Kidney (tissue), 13 donors: ENCODE measurements at regions not wholly inside any gene's neighbourhood (a gene's known extent, or its start where the extent isn't known, plus 50 kb on each side); places are given as distances from the start of the nearest gene placed in this dataset.

ENCODE experiments used
- DNase-seq, 5 donors: peaks; one replicate each; pipeline ENCODE4 v3.0.0-alpha.2; 2013 to 2020
- FAIRE-seq: peaks from 2 replicates; lab custom pipeline; 2012; peaks lifted over from hg19 to GRCh38; lab: Jason Lieb, UNC
- H3K27ac ChIP-seq, 2 donors: one replicate each; pipeline ENCODE4 v1.7.0; 2013; ENCODE audit warnings: low read depth in 2 of 2, low read length in 2 of 2, inconsistent platforms in 1 of 2
- H3K27me3 ChIP-seq: one replicate; pipeline ENCODE4 v1.7.1; 2013; ENCODE audit warnings: low read length, inconsistent platforms; ENCODE audit not compliant: control insufficient read depth, insufficient read depth
- H3K36me3 ChIP-seq, 3 donors: one replicate each; pipeline versions ENCODE4 v1.7.0 to v1.7.1; 2013; ENCODE audit warnings: low read length in 3 of 3, control low read depth in 1 of 3, inconsistent platforms in 1 of 3; ENCODE audit not compliant: insufficient read depth in 3 of 3, control insufficient read depth in 2 of 3
- H3K4me1 ChIP-seq, 3 donors: one replicate each; pipeline versions ENCODE4 v1.7.0 to v1.7.1; 2013; ENCODE audit warnings: low read length in 3 of 3, inconsistent platforms in 1 of 3, low read depth in 1 of 3; ENCODE audit not compliant: control insufficient read depth in 2 of 3, insufficient read depth in 2 of 3
- H3K4me3 ChIP-seq, 3 donors: one replicate each; pipeline versions ENCODE4 v1.7.0 to v1.8.1; 2013; ENCODE audit warnings: low read length in 3 of 3, control low read depth in 1 of 3, inconsistent platforms in 1 of 3
- H3K9ac ChIP-seq, 3 donors: one replicate each; pipeline versions ENCODE4 v1.7.0 to v1.7.1; 2013; ENCODE audit warnings: low read length in 3 of 3, control low read depth in 1 of 3, inconsistent platforms in 1 of 3
- H3K9me3 ChIP-seq, 3 donors: one replicate each; pipeline versions ENCODE4 v1.7.0 to v1.7.1; 2013; ENCODE audit warnings: low read length in 3 of 3, control low read depth in 1 of 3, inconsistent platforms in 1 of 3; ENCODE audit not compliant: control insufficient read depth in 2 of 3, insufficient read depth in 1 of 3
- CTCF ChIP-seq: IDR thresholded peaks from 3 replicates; pipeline ENCODE4 v1.5.1; 2012; ENCODE audit warnings: mild to moderate bottlenecking, moderate library complexity, borderline replicate concordance; ENCODE audit not compliant: insufficient read depth; ENCODE audit errors: extremely low read depth
- intact Hi-C: fragments of 100-400 bp; cut with DNase I; formaldehyde crosslinking; loops from one replicate; pipeline ENCODE4 v1.11.1; 2022
- donor health status: control.
- donor health status: control.
- donor health status: control.
- donor health status: control.
- donor health status: control.
- donor health status: DM: yes; HTN: yes; CAD: no.
- donor health status: Normal renal cell carcinoma (clear cell type).

GRCh38 chr2:118403658-118404451, 315.6 kb downstream of the INSIG2 start:
- Histone ChIP-seq H3K4me1 (no peaks in the 10 kb centered on the region), H3K9me3 (peaks cover 0 to 3% (median 0%) of the 10 kb centered on the region in 3 donors), H3K27ac (no peak overlapping the region), H3K36me3 (no peaks in the 10 kb centered on the region), H3K9ac (no peak overlapping the region), H3K27me3 (no peaks in the 10 kb centered on the region), H3K4me3 (no peak overlapping the region)
- intact Hi-C loops, result no loop called here
- no peak for TF ChIP-seq CTCF
- FAIRE-seq (no peak), DNase-seq (no peak)

DNA sequence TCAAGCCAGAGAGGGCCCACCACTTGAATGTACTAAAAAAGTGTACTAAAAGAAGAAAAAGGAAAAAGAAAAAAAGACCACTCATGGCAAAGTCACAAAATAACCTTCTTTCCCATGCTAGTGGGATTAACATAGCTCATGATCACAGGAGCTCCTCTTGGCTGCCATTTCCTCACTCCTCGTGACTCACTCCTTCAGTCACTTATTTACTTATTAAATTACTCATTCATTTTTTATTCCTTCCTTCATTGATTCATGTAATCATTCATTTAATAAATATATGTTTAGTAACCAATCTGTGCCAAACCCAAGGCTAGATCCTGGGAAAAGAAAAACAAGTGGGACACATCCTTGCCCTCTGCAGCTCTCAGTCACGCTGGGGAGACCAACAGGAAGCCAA, 300.5 kb downstream of the INSIG2 start:
- TF ChIP-seq CTCF, result no peak
- H3K36me3 ChIP-seq, result no peaks in the 10 kb centered on the region
- no peak overlapping the region for H3K9ac ChIP-seq
- H3K27ac ChIP-seq, result no peak overlapping the region
- H3K27me3 ChIP-seq, result no peaks in the 10 kb centered on the region
- intact Hi-C loops, result no loop called here
- no peaks in the 10 kb centered on the region for H3K4me1 ChIP-seq
- DNase-seq (no peak), FAIRE-seq (no peak)
- H3K9me3 ChIP-seq, result no peaks in the 10 kb centered on the region
- no peak overlapping the region for H3K4me3 ChIP-seq

- Histone ChIP-seq H3K4me1 (no peaks in the 10 kb centered on the region), H3K27ac (no peak overlapping the region), H3K27me3 (no peaks in the 10 kb centered on the region), H3K36me3 (no peaks in the 10 kb centered on the region), H3K9me3 (no peaks in the 10 kb centered on the region), H3K4me3 (no peak overlapping the region), H3K9ac (no peak overlapping the region)
- intact Hi-C loops, result no loop called here
- FAIRE-seq (no peak), DNase-seq (no peak)
- no peak for TF ChIP-seq CTCF
Observed at GRCh38 chr2:118387509-118387908, 299.2 kb downstream of the INSIG2 start.
